IMR-90 (cell line): ENCODE measurements at regions not wholly inside any gene's neighbourhood (a gene's known extent, or its start where the extent isn't known, plus 50 kb on each side); places are given as distances from the start of the nearest gene placed in this dataset.

Source experiments
- ATAC-seq: fragments of 200-7000 bp; cut with Tn5 transposase; 2 replicates; pipeline ENCODE4 v1.9.1; 2020; ENCODE audit warnings: low read depth, mild to moderate bottlenecking, moderate library complexity
- BruUV-seq: library from RNA; stranded (reverse); fragments of 400-500 nt; replicated peaks from 2 replicates; lab custom pipeline; 2021; lab: Mats Ljungman, UMichigan
- CTCF ChIA-PET: fragments of 300-600 bp; formaldehyde crosslinking; extraction: SDS; loops from one replicate; lab custom pipeline; 2021; ENCODE audit warnings: antibody characterized with exemption; lab: Yijun Ruan, JAX
- POLR2A ChIA-PET: fragments of 300-600 bp; sonication (Branson Sonifier 250); formaldehyde crosslinking; loops from one replicate; lab custom pipeline; 2022; ENCODE audit warnings: antibody characterized with exemption; ENCODE audit not compliant: unreplicated experiment; lab: Charles Lee
- DNase-seq: peaks from one replicate; pipeline ENCODE4 v3.0.0; 2013
- H2AFZ ChIP-seq: replicated peaks from 2 replicates; pipeline ENCODE3; 2013; ENCODE audit warnings: low read length, mild to moderate bottlenecking; ENCODE audit not compliant: poor library complexity
- H2AK5ac ChIP-seq: 2 replicates; pipeline ENCODE4 v1.6.1; 2013; ENCODE audit warnings: low read depth, low read length, inconsistent platforms
- H2AK9ac ChIP-seq: replicated peaks from 2 replicates; pipeline ENCODE3; 2013; ENCODE audit warnings: mild to moderate bottlenecking, low read depth, low read length, moderate library complexity; ENCODE audit not compliant: poor library complexity
- H2BK120ac ChIP-seq: 2 replicates; pipeline ENCODE4 v1.6.1; 2013; ENCODE audit warnings: low read depth, low read length, inconsistent platforms
- H2BK15ac ChIP-seq: 3 replicates; pipeline ENCODE4 v1.6.1; 2013; ENCODE audit warnings: low read depth, low read length, inconsistent platforms
- H2BK20ac ChIP-seq: 2 replicates; pipeline ENCODE4 v1.6.1; 2013; ENCODE audit warnings: low read depth, mild to moderate bottlenecking, inconsistent platforms, low read length, moderate library complexity
- H2BK5ac ChIP-seq: 2 replicates; pipeline ENCODE4 v1.6.1; 2013; ENCODE audit warnings: mild to moderate bottlenecking, low read depth, low read length, inconsistent platforms; ENCODE audit not compliant: poor library complexity, severe bottlenecking
- H3K14ac ChIP-seq: replicated peaks from 2 replicates; pipeline ENCODE4 v1.6.1; 2013; ENCODE audit warnings: low read depth, low read length, inconsistent platforms
- H3K18ac ChIP-seq: 2 replicates; pipeline ENCODE4 v1.6.1; 2013; ENCODE audit warnings: low read depth, low read length, control low read depth
- H3K23ac ChIP-seq: 2 replicates; pipeline ENCODE4 v1.6.1; 2013; ENCODE audit warnings: low read depth, low read length, inconsistent platforms
- H3K27ac ChIP-seq: 2 replicates; pipeline ENCODE4 v1.5.1; 2013; ENCODE audit warnings: mild to moderate bottlenecking, control low read depth, low read length; ENCODE audit not compliant: insufficient read depth
- H3K27me3 ChIP-seq: 2 replicates; pipeline ENCODE4 v1.6.1; 2013; ENCODE audit warnings: low read length; ENCODE audit not compliant: control insufficient read depth, insufficient read depth
- H3K36me3 ChIP-seq: 2 replicates; pipeline ENCODE4 v1.6.1; 2013; ENCODE audit warnings: low read length, mixed read lengths; ENCODE audit not compliant: control insufficient read depth, insufficient read depth
- H3K4ac ChIP-seq: 2 replicates; pipeline ENCODE4 v1.6.1; 2013; ENCODE audit warnings: low read depth, low read length, inconsistent platforms
- H3K4me1 ChIP-seq: 2 replicates; pipeline ENCODE4 v1.6.1; 2013; ENCODE audit warnings: low read length, mixed read lengths; ENCODE audit not compliant: control insufficient read depth, insufficient read depth
- H3K4me2 ChIP-seq: 2 replicates; pipeline ENCODE4 v1.6.1; 2013; ENCODE audit warnings: low read depth, mild to moderate bottlenecking, control low read depth, low read length, moderate library complexity
- H3K4me3 ChIP-seq: 2 replicates; pipeline ENCODE4 v1.5.1; 2013; ENCODE audit warnings: low read depth, mild to moderate bottlenecking, control low read depth, low read length, moderate library complexity; ENCODE audit not compliant: insufficient read depth
- H3K56ac ChIP-seq: 2 replicates; pipeline ENCODE4 v1.6.1; 2013; ENCODE audit warnings: low read length, inconsistent platforms; ENCODE audit not compliant: insufficient read depth; ENCODE audit errors: extremely low read depth
- H3K79me1 ChIP-seq, 2 experiments: 2 replicates each; pipeline ENCODE4 v1.6.1; 2013; ENCODE audit warnings: low read length in 2 of 2, inconsistent platforms in 1 of 2, low read depth in 1 of 2
- H3K9ac ChIP-seq: 2 replicates; pipeline ENCODE4 v1.6.1; 2013; ENCODE audit warnings: low read depth, low read length, control low read depth
- H3K9me1 ChIP-seq: 2 replicates; pipeline ENCODE4 v1.6.1; 2013; ENCODE audit warnings: low read length, inconsistent platforms; ENCODE audit not compliant: insufficient read depth
- H3K9me3 ChIP-seq: 2 replicates; pipeline ENCODE4 v1.6.1; 2013; ENCODE audit warnings: low read length; ENCODE audit not compliant: control insufficient read depth, insufficient read depth
- H4K20me1 ChIP-seq: 2 replicates; pipeline ENCODE4 v1.6.1; 2013; ENCODE audit warnings: low read length, inconsistent platforms; ENCODE audit not compliant: insufficient read depth
- H4K5ac ChIP-seq: 2 replicates; pipeline ENCODE4 v1.6.1; 2013; ENCODE audit warnings: mild to moderate bottlenecking, low read depth, low read length, control low read depth
- H4K8ac ChIP-seq, 2 experiments: 2 replicates each; pipeline ENCODE4 v1.6.1; 2013; ENCODE audit warnings: low read depth in 2 of 2, low read length in 2 of 2, control low read depth in 1 of 2, inconsistent platforms in 1 of 2
- H4K91ac ChIP-seq: 2 replicates; pipeline ENCODE4 v1.6.1; 2013; ENCODE audit warnings: low read depth, low read length, inconsistent platforms; ENCODE audit not compliant: insufficient read depth
- BHLHE40 ChIP-seq: fragments of 150-350 bp; IDR thresholded peaks from 2 replicates; pipeline ENCODE4 v1.6.1; 2016; ENCODE audit warnings: mild to moderate bottlenecking, low read depth, low read length
- CEBPB ChIP-seq: IDR thresholded peaks from 2 replicates; pipeline ENCODE4 v1.6.1; 2012; ENCODE audit warnings: low read depth, low read length, improper control_type of control experiment
- CHD1 ChIP-seq: IDR thresholded peaks from 2 replicates; pipeline ENCODE4 v1.6.1; 2012; ENCODE audit warnings: low read depth, low read length, improper control_type of control experiment
- ELK1 ChIP-seq: fragments of 150-350 bp; IDR thresholded peaks from 2 replicates; pipeline ENCODE4 v1.6.1; 2016; ENCODE audit warnings: low read depth, mild to moderate bottlenecking, low read length, moderate library complexity, borderline replicate concordance
- MAFK ChIP-seq: IDR thresholded peaks from 2 replicates; pipeline ENCODE4 v1.6.1; 2012; ENCODE audit warnings: low read depth, low read length, improper control_type of control experiment
- POLR2A ChIP-seq: IDR thresholded peaks from 2 replicates; pipeline ENCODE4 v1.6.1; 2012; ENCODE audit warnings: mild to moderate bottlenecking, low read depth, low read length
- RAD21 ChIP-seq: IDR thresholded peaks from 2 replicates; pipeline ENCODE4 v1.6.1; 2012; ENCODE audit warnings: low read length, improper control_type of control experiment
- RCOR1 ChIP-seq: IDR thresholded peaks from 2 replicates; pipeline ENCODE4 v1.6.1; 2012; ENCODE audit warnings: mild to moderate bottlenecking, low read length, improper control_type of control experiment; ENCODE audit not compliant: insufficient replicate concordance
- RFX5 ChIP-seq: IDR thresholded peaks from 2 replicates; pipeline ENCODE4 v1.8.0; 2012; ENCODE audit warnings: low read depth, mild to moderate bottlenecking, low read length, moderate library complexity
- SMC3 ChIP-seq: fragments of 150-350 bp; IDR thresholded peaks from 2 replicates; pipeline ENCODE4 v1.6.1; 2016; ENCODE audit warnings: low read depth, mild to moderate bottlenecking, antibody characterized with exemption, low read length, moderate library complexity
- USF2 ChIP-seq: fragments of 150-350 bp; IDR thresholded peaks from 2 replicates; pipeline ENCODE4 v1.6.1; 2017; ENCODE audit warnings: mild to moderate bottlenecking, antibody characterized with exemption, low read length, low read depth
- WGBS, 2 experiments: methylation state at CpG; one replicate each; pipeline versions ENCODE4 v1.1.5 to v1.1.7; 2013; ENCODE audit warnings: missing lambda C conversion rate in 2 of 2; ENCODE audit not compliant: insufficient read length in 1 of 2; ENCODE audit errors: extremely low coverage in 2 of 2; 5-methylcytosine and 5-hydroxymethylcytosine counted together
- dilution Hi-C: fragments of 300-500 bp; cut with HindIII; formaldehyde crosslinking; loops from one replicate; pipeline ENCODE4 v1.14.3; 2018; ENCODE audit warnings: low sequenced_read_pairs; ENCODE audit not compliant: unreplicated experiment
- in situ Hi-C: fragments of 300-500 bp; cut with MboI; formaldehyde crosslinking; loops from 3 replicates; pipeline ENCODE4 v1.14.3; 2019; ENCODE audit warnings: low sequenced_read_pairs, inconsistent platforms, mixed read lengths
- intact Hi-C: fragments of 100-400 bp; cut with micrococcal nuclease; formaldehyde crosslinking; loops from 2 replicates; pipeline ENCODE4 v1.10.0; 2022
- TF ChIP-seq, protein P1 (sequence below): conservative IDR thresholded peaks from 2 replicates; pipeline ENCODE4 v1.5.1; 2012; ENCODE audit warnings: mild to moderate bottlenecking, low read depth, low read length, improper control_type of control experiment

GRCh38 chr4:123520325-123520724 lies 123.7 kb downstream of the SPRY1 start:
- H4K5ac ChIP-seq = no peak overlapping the region
- H4K8ac ChIP-seq = no peak overlapping the region
- no peak overlapping the region for H3K23ac ChIP-seq
- H2AFZ ChIP-seq = no peak overlapping the region
- no peaks in the 10 kb centered on the region for H3K36me3 ChIP-seq
- ChIA-PET POLR2A (no interaction called here), CTCF (no interaction called here)
- no peak overlapping the region for H3K56ac ChIP-seq
- ATAC-seq (no peak), DNase-seq (no peak)
- H3K4me3 ChIP-seq = no peak overlapping the region
- 33% methylated on average over 2 of the region's 6 CpGs; no CpG with 5 or more reads in 1 of the 2 experiments for WGBS, 2 experiments
- no peak overlapping the region for H3K4ac ChIP-seq
- H3K9ac ChIP-seq = no peak overlapping the region
- no peak overlapping the region for H2BK20ac ChIP-seq
- in situ Hi-C loops = no loop called here
- no peak overlapping the region for H2AK5ac ChIP-seq
- no peak overlapping the region for H3K18ac ChIP-seq
- no peaks in the 10 kb centered on the region for H3K79me1 ChIP-seq
- no peak overlapping the region for H4K91ac ChIP-seq
- H4K20me1 ChIP-seq = no peaks in the 10 kb centered on the region
- no peaks in the 10 kb centered on the region for H3K27me3 ChIP-seq
- H3K9me3 ChIP-seq = no peaks in the 10 kb centered on the region
- no peak overlapping the region for H3K27ac ChIP-seq
- H3K14ac ChIP-seq = no peak overlapping the region
- BruUV-seq = no TSS peak
- peaks cover 1% of the 10 kb centered on the region; the same call in 1 of the 2 replicates for H3K4me1 ChIP-seq
- no peak overlapping the region for H3K4me2 ChIP-seq
- TF ChIP-seq USF2 = no peak
- TF ChIP-seq POLR2A = no peak
- TF ChIP-seq BHLHE40 = no peak
- TF ChIP-seq ELK1 = no peak
- no peak for TF ChIP-seq SMC3
- no peak for TF ChIP-seq RFX5
- TF ChIP-seq MAFK = no peak
- no peak for TF ChIP-seq RCOR1
- TF ChIP-seq, protein P1, sequence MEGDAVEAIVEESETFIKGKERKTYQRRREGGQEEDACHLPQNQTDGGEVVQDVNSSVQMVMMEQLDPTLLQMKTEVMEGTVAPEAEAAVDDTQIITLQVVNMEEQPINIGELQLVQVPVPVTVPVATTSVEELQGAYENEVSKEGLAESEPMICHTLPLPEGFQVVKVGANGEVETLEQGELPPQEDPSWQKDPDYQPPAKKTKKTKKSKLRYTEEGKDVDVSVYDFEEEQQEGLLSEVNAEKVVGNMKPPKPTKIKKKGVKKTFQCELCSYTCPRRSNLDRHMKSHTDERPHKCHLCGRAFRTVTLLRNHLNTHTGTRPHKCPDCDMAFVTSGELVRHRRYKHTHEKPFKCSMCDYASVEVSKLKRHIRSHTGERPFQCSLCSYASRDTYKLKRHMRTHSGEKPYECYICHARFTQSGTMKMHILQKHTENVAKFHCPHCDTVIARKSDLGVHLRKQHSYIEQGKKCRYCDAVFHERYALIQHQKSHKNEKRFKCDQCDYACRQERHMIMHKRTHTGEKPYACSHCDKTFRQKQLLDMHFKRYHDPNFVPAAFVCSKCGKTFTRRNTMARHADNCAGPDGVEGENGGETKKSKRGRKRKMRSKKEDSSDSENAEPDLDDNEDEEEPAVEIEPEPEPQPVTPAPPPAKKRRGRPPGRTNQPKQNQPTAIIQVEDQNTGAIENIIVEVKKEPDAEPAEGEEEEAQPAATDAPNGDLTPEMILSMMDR = no peak
- TF ChIP-seq CHD1 = no peak
- no peak for TF ChIP-seq RAD21
- TF ChIP-seq CEBPB = no peak
- H3K9me1 ChIP-seq = no peaks in the 10 kb centered on the region
- H2AK9ac ChIP-seq = no peak overlapping the region
- intact Hi-C loops = no loop called here
- dilution Hi-C loops = no loop called here
- H2BK5ac ChIP-seq = no peak overlapping the region
- H2BK120ac ChIP-seq = no peak overlapping the region
- H2BK15ac ChIP-seq = no peak overlapping the region
